ENCODE measurements at regions not wholly inside any gene's neighbourhood (a gene's known extent, or its start where the extent isn't known, plus 50 kb on each side); places are given as distances from the start of the nearest gene placed in this dataset.

- Histone ChIP-seq H3K36me3 (ENCODE audit: control insufficient read depth in 2 of 3, insufficient read depth in 3 of 3, low read length in 3 of 3) (no peaks in the 10 kb centered on the region), H3K4me1 (ENCODE audit: control insufficient read depth in 2 of 3, insufficient read depth in 2 of 3, low read depth in 1 of 3, low read length in 3 of 3) (no peaks in the 10 kb centered on the region), H3K4me3 (ENCODE audit: low read length in 3 of 3) (no peak overlapping the region), H3K9me3 (ENCODE audit: control insufficient read depth in 2 of 3, insufficient read depth in 1 of 3, low read length in 3 of 3) (no peaks in the 10 kb centered on the region), H3K27ac (ENCODE audit: low read depth in 2 of 2, low read length in 2 of 2) (no peak overlapping the region), H3K27me3 (ENCODE audit: control insufficient read depth, insufficient read depth, low read length) (no peaks in the 10 kb centered on the region), H3K9ac (ENCODE audit: low read length in 3 of 3) (no peak overlapping the region)
- FAIRE-seq = no peak
- no peak for DNase-seq
- intact Hi-C loops (cut with DNase I) = no loop called here
- no peak for TF ChIP-seq CTCF (IDR thresholded peaks at IDR 0.05; ENCODE audit: borderline replicate concordance, extremely low read depth, insufficient read depth)
Measured at GRCh38 chr11:87909178-87909577, 266.1 kb downstream of the RAB38 start.

GRCh38 chr11:87908086-87908485 is 267.2 kb downstream of the RAB38 start:
- Histone ChIP-seq H3K9ac (ENCODE audit: low read length in 3 of 3) (no peak overlapping the region), H3K9me3 (ENCODE audit: control insufficient read depth in 2 of 3, insufficient read depth in 1 of 3, low read length in 3 of 3) (no peaks in the 10 kb centered on the region), H3K27me3 (ENCODE audit: control insufficient read depth, insufficient read depth, low read length) (no peaks in the 10 kb centered on the region), H3K4me1 (ENCODE audit: control insufficient read depth in 2 of 3, insufficient read depth in 2 of 3, low read depth in 1 of 3, low read length in 3 of 3) (no peaks in the 10 kb centered on the region), H3K27ac (ENCODE audit: low read depth in 2 of 2, low read length in 2 of 2) (no peak overlapping the region), H3K36me3 (ENCODE audit: control insufficient read depth in 2 of 3, insufficient read depth in 3 of 3, low read length in 3 of 3) (no peaks in the 10 kb centered on the region), H3K4me3 (ENCODE audit: low read length in 3 of 3) (no peak overlapping the region)
- TF ChIP-seq CTCF (IDR thresholded peaks at IDR 0.05; ENCODE audit: borderline replicate concordance, extremely low read depth, insufficient read depth) = no peak
- FAIRE-seq = no peak
- DNase-seq = no peak
- intact Hi-C loops (cut with DNase I) = no loop called here

- Histone ChIP-seq H3K4me3 (ENCODE audit: low read length in 3 of 3) (no peak overlapping the region), H3K27ac (ENCODE audit: low read depth in 2 of 2, low read length in 2 of 2) (no peak overlapping the region), H3K9ac (ENCODE audit: low read length in 3 of 3) (no peak overlapping the region), H3K9me3 (ENCODE audit: control insufficient read depth in 2 of 3, insufficient read depth in 1 of 3, low read length in 3 of 3) (no peaks in the 10 kb centered on the region), H3K27me3 (ENCODE audit: control insufficient read depth, insufficient read depth, low read length) (no peaks in the 10 kb centered on the region), H3K4me1 (ENCODE audit: control insufficient read depth in 2 of 3, insufficient read depth in 2 of 3, low read depth in 1 of 3, low read length in 3 of 3) (no peaks in the 10 kb centered on the region), H3K36me3 (ENCODE audit: control insufficient read depth in 2 of 3, insufficient read depth in 3 of 3, low read length in 3 of 3) (no peaks in the 10 kb centered on the region)
- TF ChIP-seq CTCF (IDR thresholded peaks at IDR 0.05; ENCODE audit: borderline replicate concordance, extremely low read depth, insufficient read depth) = no peak
- no peak for FAIRE-seq
- no peak for DNase-seq
- intact Hi-C loops (cut with DNase I) = no loop called here
Measured at GRCh38 chr11:87903345-87903744, 271.9 kb downstream of the RAB38 start.

- no peaks in the 10 kb centered on the region for H3K36me3 ChIP-seq (ENCODE audit: control insufficient read depth in 2 of 3, insufficient read depth in 3 of 3, low read length in 3 of 3)
- no peak overlapping the region for H3K27ac ChIP-seq (ENCODE audit: low read depth in 2 of 2, low read length in 2 of 2)
- intact Hi-C loops (cut with DNase I) = no loop called here
- no peak for TF ChIP-seq CTCF (IDR thresholded peaks at IDR 0.05; ENCODE audit: borderline replicate concordance, extremely low read depth, insufficient read depth)
- no peaks in the 10 kb centered on the region for H3K9me3 ChIP-seq (ENCODE audit: control insufficient read depth in 2 of 3, insufficient read depth in 1 of 3, low read length in 3 of 3)
- H3K4me3 ChIP-seq (ENCODE audit: low read length in 3 of 3) = no peak overlapping the region
- no peaks in the 10 kb centered on the region for H3K27me3 ChIP-seq (ENCODE audit: control insufficient read depth, insufficient read depth, low read length)
- no peak overlapping the region for H3K9ac ChIP-seq (ENCODE audit: low read length in 3 of 3)
- no peak for FAIRE-seq
- no peaks in the 10 kb centered on the region for H3K4me1 ChIP-seq (ENCODE audit: control insufficient read depth in 2 of 3, insufficient read depth in 2 of 3, low read depth in 1 of 3, low read length in 3 of 3)
- DNase-seq = peak in 1 of 5 donors; percentile 11
Measured at GRCh38 chr11:87901341-87901740, 273.9 kb downstream of the RAB38 start.
